OCI-LY1 (cell line): ENCODE measurements at regions not wholly inside any gene's neighbourhood (a gene's known extent, or its start where the extent isn't known, plus 50 kb on each side); places are given as distances from the start of the nearest gene placed in this dataset.

ENCODE experiments used
- H2AFZ ChIP-seq: fragments of 200-600 bp; sonication (generic), shearing (Covaris generic); 2 replicates; pipeline ENCODE4 v1.6.0; 2014; ENCODE audit warnings: antibody characterized with exemption, mild to moderate bottlenecking, low read length
- H3F3A ChIP-seq: fragments of 200-600 bp; sonication (generic), shearing (Covaris generic); 2 replicates; pipeline ENCODE4 v1.6.0; 2014; ENCODE audit warnings: mild to moderate bottlenecking, antibody characterized with exemption, low read length, moderate library complexity; ENCODE audit not compliant: insufficient read depth
- H3K27ac ChIP-seq: fragments of 200-600 bp; sonication (generic); 2 replicates; pipeline ENCODE4 v1.5.1; 2014; ENCODE audit warnings: low read length, mixed run types, mild to moderate bottlenecking, low read depth; ENCODE audit not compliant: poor library complexity, severe bottlenecking
- H3K27me3 ChIP-seq: fragments of 200-600 bp; sonication (generic); 2 replicates; pipeline ENCODE4 v1.6.0; 2014; ENCODE audit warnings: antibody characterized with exemption, mild to moderate bottlenecking, low read length, moderate library complexity; ENCODE audit not compliant: insufficient read depth
- H3K36me3 ChIP-seq: fragments of 200-600 bp; sonication (generic); 2 replicates; pipeline ENCODE4 v1.6.1; 2014; ENCODE audit warnings: mild to moderate bottlenecking, antibody characterized with exemption, low read length, moderate library complexity, mixed read lengths; ENCODE audit not compliant: insufficient read depth
- H3K4me1 ChIP-seq: fragments of 200-600 bp; sonication (generic); 2 replicates; pipeline ENCODE4 v1.5.1; 2014; ENCODE audit warnings: mild to moderate bottlenecking, low read length, moderate library complexity; ENCODE audit not compliant: insufficient read depth, severe bottlenecking
- H3K4me2 ChIP-seq: fragments of 200-600 bp; sonication (generic), shearing (Covaris generic); 2 replicates; pipeline ENCODE4 v1.6.1; 2014; ENCODE audit warnings: low read length
- H3K4me3 ChIP-seq: fragments of 200-600 bp; sonication (generic); 2 replicates; pipeline ENCODE4 v1.5.1; 2014; ENCODE audit warnings: low read length, low read depth, mild to moderate bottlenecking, mixed read lengths; ENCODE audit not compliant: poor library complexity, severe bottlenecking
- H3K79me2 ChIP-seq: fragments of 200-600 bp; shearing (Covaris generic); 2 replicates; pipeline ENCODE4 v1.6.1; 2016; ENCODE audit warnings: mixed run types, low read length, mixed read lengths; ENCODE audit not compliant: insufficient read depth
- H3K9ac ChIP-seq: fragments of 200-600 bp; sonication (generic), shearing (Covaris generic); 2 replicates; pipeline ENCODE4 v1.6.1; 2014; ENCODE audit warnings: mild to moderate bottlenecking, low read length, mixed read lengths
- H3K9me2 ChIP-seq: fragments of 200-600 bp; sonication (generic), shearing (Covaris generic); 2 replicates; pipeline ENCODE4 v1.6.1; 2014; ENCODE audit warnings: low read depth, mild to moderate bottlenecking, low read length, mixed read lengths
- H3K9me3 ChIP-seq: fragments of 200-600 bp; shearing (Covaris generic); 2 replicates; pipeline ENCODE4 v1.6.1; 2014; ENCODE audit warnings: low read length, mixed read lengths
- H4K20me1 ChIP-seq: fragments of 200-600 bp; sonication (generic), shearing (Covaris generic); 2 replicates; pipeline ENCODE4 v1.6.0; 2016; ENCODE audit warnings: mild to moderate bottlenecking, low read length; ENCODE audit not compliant: insufficient read depth
- EZH2 ChIP-seq: fragments of 200-600 bp; sonication (generic), shearing (Covaris generic); IDR thresholded peaks from 2 replicates; pipeline ENCODE4 v1.8.0; 2017; ENCODE audit warnings: borderline replicate concordance, mixed run types, mild to moderate bottlenecking, antibody characterized with exemption, low read length, moderate library complexity, mixed read lengths
- TF ChIP-seq, protein P1 (sequence below): fragments of 200-600 bp; sonication (generic), shearing (Covaris generic); IDR thresholded peaks from 2 replicates; pipeline ENCODE4 v1.5.1; 2017; ENCODE audit warnings: mild to moderate bottlenecking, antibody characterized with exemption, low read length, moderate library complexity, mixed read lengths

DNA sequence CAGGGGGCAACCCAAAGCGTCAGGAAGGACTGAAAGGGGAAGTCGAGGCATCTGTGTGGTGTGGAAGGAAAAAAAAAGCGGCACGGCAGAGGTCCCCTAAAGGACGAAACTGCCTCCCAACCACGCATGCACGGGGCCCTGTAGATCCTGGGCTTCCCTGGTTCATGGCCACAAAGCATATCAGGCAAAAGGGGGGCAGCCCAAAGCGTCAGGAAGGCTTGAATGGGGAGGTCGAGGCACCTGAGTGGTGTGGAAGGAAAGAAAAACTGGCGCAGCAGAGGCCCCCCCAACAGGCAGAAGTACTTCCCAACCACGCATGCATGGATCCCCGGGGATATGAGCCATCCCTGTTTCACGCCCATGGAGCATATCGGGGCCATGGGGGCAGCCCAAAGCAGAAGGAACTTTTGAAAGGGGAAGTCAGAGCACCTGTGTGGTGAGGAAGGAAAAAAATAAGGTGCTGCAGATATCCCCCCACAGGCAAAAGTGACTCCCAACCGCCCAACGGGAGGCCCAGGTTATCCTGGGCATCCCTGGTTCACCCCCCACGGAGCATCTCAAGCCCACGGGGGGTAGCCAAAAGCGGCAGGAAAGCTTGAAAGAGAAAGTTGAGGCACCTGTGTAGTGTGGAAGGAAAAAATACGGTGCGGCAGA is 581.2 kb downstream of the ALG10 start:
- H3K4me1 ChIP-seq, result no peaks in the 10 kb centered on the region
- H3K27ac ChIP-seq, result no peak overlapping the region
- H3K9me2 ChIP-seq, result no peaks in the 10 kb centered on the region
- no peaks in the 10 kb centered on the region for H3K9me3 ChIP-seq
- no peaks in the 10 kb centered on the region for H3K79me2 ChIP-seq
- no peak overlapping the region for H2AFZ ChIP-seq
- H3K9ac ChIP-seq, result no peak overlapping the region
- no peak overlapping the region for H3K4me3 ChIP-seq
- H3K27me3 ChIP-seq, result no peaks in the 10 kb centered on the region
- TF ChIP-seq, protein P1, sequence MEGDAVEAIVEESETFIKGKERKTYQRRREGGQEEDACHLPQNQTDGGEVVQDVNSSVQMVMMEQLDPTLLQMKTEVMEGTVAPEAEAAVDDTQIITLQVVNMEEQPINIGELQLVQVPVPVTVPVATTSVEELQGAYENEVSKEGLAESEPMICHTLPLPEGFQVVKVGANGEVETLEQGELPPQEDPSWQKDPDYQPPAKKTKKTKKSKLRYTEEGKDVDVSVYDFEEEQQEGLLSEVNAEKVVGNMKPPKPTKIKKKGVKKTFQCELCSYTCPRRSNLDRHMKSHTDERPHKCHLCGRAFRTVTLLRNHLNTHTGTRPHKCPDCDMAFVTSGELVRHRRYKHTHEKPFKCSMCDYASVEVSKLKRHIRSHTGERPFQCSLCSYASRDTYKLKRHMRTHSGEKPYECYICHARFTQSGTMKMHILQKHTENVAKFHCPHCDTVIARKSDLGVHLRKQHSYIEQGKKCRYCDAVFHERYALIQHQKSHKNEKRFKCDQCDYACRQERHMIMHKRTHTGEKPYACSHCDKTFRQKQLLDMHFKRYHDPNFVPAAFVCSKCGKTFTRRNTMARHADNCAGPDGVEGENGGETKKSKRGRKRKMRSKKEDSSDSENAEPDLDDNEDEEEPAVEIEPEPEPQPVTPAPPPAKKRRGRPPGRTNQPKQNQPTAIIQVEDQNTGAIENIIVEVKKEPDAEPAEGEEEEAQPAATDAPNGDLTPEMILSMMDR, result no peak
- TF ChIP-seq EZH2, result no peak
- H3F3A ChIP-seq, result no peaks in the 10 kb centered on the region
- H4K20me1 ChIP-seq, result no peaks in the 10 kb centered on the region
- no peak overlapping the region for H3K4me2 ChIP-seq
- H3K36me3 ChIP-seq, result no peaks in the 10 kb centered on the region

DNA sequence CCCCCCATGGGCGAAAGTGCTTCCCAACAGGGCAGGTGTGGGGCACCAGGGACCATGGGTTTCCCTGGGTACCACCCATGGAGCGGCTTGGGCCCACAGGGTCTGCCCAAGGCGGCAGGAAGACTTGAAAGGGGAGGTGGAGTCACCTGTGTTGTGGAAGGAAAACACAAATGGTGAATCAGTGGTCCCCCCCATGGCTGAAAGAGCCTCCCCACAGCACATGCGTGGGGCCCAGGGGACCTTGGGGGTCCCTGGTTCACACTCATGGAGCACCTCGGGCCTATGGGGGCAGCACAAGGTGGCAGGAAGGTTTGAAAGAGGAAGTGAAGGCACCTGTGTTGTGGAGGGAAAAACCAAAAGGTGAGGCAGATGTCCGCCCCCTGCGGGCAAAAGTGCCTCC is 581.9 kb downstream of the ALG10 start:
- Histone ChIP-seq H3K4me3 (no peak overlapping the region), H3K27ac (no peak overlapping the region), H3K9ac (no peak overlapping the region), H3K9me3 (no peaks in the 10 kb centered on the region), H3K27me3 (no peaks in the 10 kb centered on the region), H3K9me2 (no peaks in the 10 kb centered on the region), H2AFZ (no peak overlapping the region), H3K79me2 (no peaks in the 10 kb centered on the region), H4K20me1 (no peaks in the 10 kb centered on the region), H3K4me1 (no peaks in the 10 kb centered on the region), H3K36me3 (no peaks in the 10 kb centered on the region), H3F3A (no peaks in the 10 kb centered on the region), H3K4me2 (no peak overlapping the region)
- TF ChIP-seq EZH2, result no peak
- TF ChIP-seq, protein P1, result no peak

GRCh38 chr12:34604631-34605509 is 582.6 kb downstream of the ALG10 start:
- Histone ChIP-seq H3K4me3 (no peak overlapping the region), H3K9ac (no peak overlapping the region), H3K27me3 (no peaks in the 10 kb centered on the region), H3K4me1 (no peaks in the 10 kb centered on the region), H3K79me2 (no peaks in the 10 kb centered on the region), H3K36me3 (no peaks in the 10 kb centered on the region), H3K27ac (no peak overlapping the region), H3K4me2 (no peak overlapping the region), H3K9me3 (no peaks in the 10 kb centered on the region), H3F3A (no peaks in the 10 kb centered on the region), H4K20me1 (no peaks in the 10 kb centered on the region), H2AFZ (no peak overlapping the region), H3K9me2 (no peaks in the 10 kb centered on the region)
- TF ChIP-seq, protein P1, result no peak
- TF ChIP-seq EZH2, result no peak
